GM18508 (cell line): ENCODE measurements at regions not wholly inside any gene's neighbourhood (a gene's known extent, or its start where the extent isn't known, plus 50 kb on each side); places are given as distances from the start of the nearest gene placed in this dataset.
"Not testable (repeated sequence)": the region's sequence is repeated elsewhere in the genome, so short reads cannot be mapped to it uniquely, and the experiment has no call there.

Experiments used
- ATAC-seq: cut with Tn5 transposase; IDR thresholded peaks from one replicate; pipeline ENCODE4 v1.9.1; 2021; ENCODE audit warnings: moderate number of reproducible peaks; ENCODE audit not compliant: insufficient read depth, unreplicated experiment

GRCh38 chr5:117615226-117615625 is 1040.6 kb upstream of the SEMA6A start:
- ATAC-seq: no peak

GRCh38 chr5:117614408-117614807 is 1039.8 kb upstream of the SEMA6A start:
- ATAC-seq: no peak

- ATAC-seq: no peak
Measured at GRCh38 chr5:117604845-117605244, 1030.2 kb upstream of the SEMA6A start.

GRCh38 chr5:117599811-117600210 is 1025.2 kb upstream of the SEMA6A start:
- not testable (repeated sequence) for ATAC-seq

- ATAC-seq: no peak
Measured at GRCh38 chr5:117594166-117594565, 1019.5 kb upstream of the SEMA6A start.

- peak; percentile 94 for ATAC-seq
Measured at GRCh38 chr5:117590944-117591343, 1016.3 kb upstream of the SEMA6A start.

- ATAC-seq: no peak
Measured at GRCh38 chr5:117588611-117589010, 1014.0 kb upstream of the SEMA6A start.

- no peak for ATAC-seq
Measured at GRCh38 chr5:117587111-117587510, 1012.5 kb upstream of the SEMA6A start.

- no peak for ATAC-seq
Measured at GRCh38 chr5:117568622-117569021, 994.0 kb upstream of the SEMA6A start.

GRCh38 chr5:117568126-117568525 is 993.5 kb upstream of the SEMA6A start:
- ATAC-seq: no peak

- no peak for ATAC-seq
Measured at GRCh38 chr5:117562647-117563046, 988.0 kb upstream of the SEMA6A start.

GRCh38 chr5:117561531-117561930 is 986.9 kb upstream of the SEMA6A start:
- no peak for ATAC-seq

- ATAC-seq: no peak
Measured at GRCh38 chr5:117559005-117559844, 984.6 kb upstream of the SEMA6A start.

- no peak for ATAC-seq
Measured at GRCh38 chr5:117551236-117551635, 976.6 kb upstream of the SEMA6A start.

GRCh38 chr5:117547192-117547591 is 972.6 kb upstream of the SEMA6A start:
- ATAC-seq: no peak

- no peak for ATAC-seq
Measured at GRCh38 chr5:117539692-117540091, 965.1 kb upstream of the SEMA6A start.

GRCh38 chr5:117533792-117534191 is 959.2 kb upstream of the SEMA6A start:
- ATAC-seq: no peak

- ATAC-seq: not testable (repeated sequence)
Measured at GRCh38 chr5:117533051-117533670, 958.5 kb upstream of the SEMA6A start.

- ATAC-seq: no peak
Measured at GRCh38 chr5:117519957-117520500, 945.4 kb upstream of the SEMA6A start.

- ATAC-seq: no peak
Measured at GRCh38 chr5:117504305-117504704, 929.7 kb upstream of the SEMA6A start.

- no peak for ATAC-seq
Measured at GRCh38 chr5:117497601-117498000, 923.0 kb upstream of the SEMA6A start.
